ENCODE measurements at regions not wholly inside any gene's neighbourhood (a gene's known extent, or its start where the extent isn't known, plus 50 kb on each side); places are given as distances from the start of the nearest gene placed in this dataset.

DNA sequence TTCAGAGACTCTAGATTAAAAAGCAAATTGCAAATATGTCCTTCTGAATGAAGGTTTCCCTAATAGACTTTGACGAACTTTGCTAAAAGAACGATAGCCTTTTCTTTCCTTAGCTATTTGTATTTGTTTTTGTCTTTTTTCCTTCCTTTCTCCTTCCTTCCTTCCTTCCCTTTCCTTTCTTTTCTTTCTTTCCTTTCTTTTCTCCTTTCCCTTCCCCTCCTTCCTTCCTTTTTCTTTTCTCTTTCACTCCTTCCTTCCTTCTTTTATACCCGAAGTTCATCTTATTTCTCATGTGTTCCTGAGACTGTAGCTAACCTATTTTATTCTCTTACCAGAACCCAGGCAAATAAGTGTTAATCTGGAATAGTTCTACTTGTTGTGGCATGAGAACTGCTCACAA lies 381.2 kb upstream of the RUNX1 start:
- TF ChIP-seq, protein P1, sequence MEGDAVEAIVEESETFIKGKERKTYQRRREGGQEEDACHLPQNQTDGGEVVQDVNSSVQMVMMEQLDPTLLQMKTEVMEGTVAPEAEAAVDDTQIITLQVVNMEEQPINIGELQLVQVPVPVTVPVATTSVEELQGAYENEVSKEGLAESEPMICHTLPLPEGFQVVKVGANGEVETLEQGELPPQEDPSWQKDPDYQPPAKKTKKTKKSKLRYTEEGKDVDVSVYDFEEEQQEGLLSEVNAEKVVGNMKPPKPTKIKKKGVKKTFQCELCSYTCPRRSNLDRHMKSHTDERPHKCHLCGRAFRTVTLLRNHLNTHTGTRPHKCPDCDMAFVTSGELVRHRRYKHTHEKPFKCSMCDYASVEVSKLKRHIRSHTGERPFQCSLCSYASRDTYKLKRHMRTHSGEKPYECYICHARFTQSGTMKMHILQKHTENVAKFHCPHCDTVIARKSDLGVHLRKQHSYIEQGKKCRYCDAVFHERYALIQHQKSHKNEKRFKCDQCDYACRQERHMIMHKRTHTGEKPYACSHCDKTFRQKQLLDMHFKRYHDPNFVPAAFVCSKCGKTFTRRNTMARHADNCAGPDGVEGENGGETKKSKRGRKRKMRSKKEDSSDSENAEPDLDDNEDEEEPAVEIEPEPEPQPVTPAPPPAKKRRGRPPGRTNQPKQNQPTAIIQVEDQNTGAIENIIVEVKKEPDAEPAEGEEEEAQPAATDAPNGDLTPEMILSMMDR (IDR thresholded peaks at IDR 0.05; ENCODE audit: low read length), result no peak
- TF ChIP-seq EZH2 (optimal IDR thresholded peaks at IDR 0.05; ENCODE audit: low read depth, low read length) (no peak), EZH2phosphoT487 (IDR thresholded peaks at IDR 0.05; ENCODE audit: low read length) (no peak)
